Activated CD4-positive, alpha-beta T cell treated with anti-CD3 and anti-CD28 coated beads, Interleukin-2, Interleukin-6, amounts not matched to agents 100 ng/mL and 50 ng/mL, durations not matched to agents 16 hours and 8 hours (primary cell): ENCODE measurements at regions not wholly inside any gene's neighbourhood (a gene's known extent, or its start where the extent isn't known, plus 50 kb on each side); places are given as distances from the start of the nearest gene placed in this dataset.
"Not testable (repeated sequence)": the region's sequence is repeated elsewhere in the genome, so short reads cannot be mapped to it uniquely, and the experiment has no call there.

Experiments used
- DNase-seq: peaks from one replicate; pipeline ENCODE4 v3.0.0-alpha.2; 2020

GRCh38 chr9:106119176-106119575 lies 424.8 kb downstream of the TMEM38B start:
- no peak for DNase-seq

GRCh38 chr9:106120071-106120470 lies 425.7 kb downstream of the TMEM38B start:
- no peak for DNase-seq

GRCh38 chr9:106127776-106128175 lies 433.4 kb downstream of the TMEM38B start:
- no peak for DNase-seq

GRCh38 chr9:106130374-106130773 lies 436.0 kb downstream of the TMEM38B start:
- no peak for DNase-seq

- no peak for DNase-seq
These were observed 449.4 kb downstream of the TMEM38B start for GRCh38 chr9:106143781-106144180.

- no peak for DNase-seq
These were observed 451.9 kb downstream of the TMEM38B start for GRCh38 chr9:106146066-106146840.

- DNase-seq = no peak
These were observed 452.5 kb downstream of the TMEM38B start for GRCh38 chr9:106146886-106147285.

- no peak for DNase-seq
These were observed 455.6 kb downstream of the TMEM38B start for GRCh38 chr9:106149956-106150355.

GRCh38 chr9:106156465-106156864 lies 462.1 kb downstream of the TMEM38B start:
- no peak for DNase-seq

- DNase-seq = no peak
These were observed 477.9 kb downstream of the TMEM38B start for GRCh38 chr9:106172265-106172664.

GRCh38 chr9:106174346-106174745 lies 480.0 kb downstream of the TMEM38B start:
- no peak for DNase-seq

GRCh38 chr9:106177216-106177615 lies 482.9 kb downstream of the TMEM38B start:
- no peak for DNase-seq

GRCh38 chr9:106179191-106179590 lies 484.9 kb downstream of the TMEM38B start:
- no peak for DNase-seq

- DNase-seq = not testable (repeated sequence)
These were observed 509.6 kb downstream of the TMEM38B start for GRCh38 chr9:106203815-106204516.

- no peak for DNase-seq
These were observed 513.0 kb downstream of the TMEM38B start for GRCh38 chr9:106207298-106207697.

- DNase-seq = peak; percentile 6
These were observed 524.1 kb downstream of the TMEM38B start for GRCh38 chr9:106218427-106218826.

GRCh38 chr9:106218854-106219253 lies 524.5 kb downstream of the TMEM38B start:
- DNase-seq = peak; percentile 1

GRCh38 chr9:106220415-106220814 lies 526.1 kb downstream of the TMEM38B start:
- DNase-seq = no peak

- DNase-seq = no peak
These were observed 534.5 kb downstream of the TMEM38B start for GRCh38 chr9:106228861-106229260.

GRCh38 chr9:106233116-106233515 lies 538.8 kb downstream of the TMEM38B start:
- no peak for DNase-seq

GRCh38 chr9:106260908-106261307 lies 566.6 kb downstream of the TMEM38B start:
- DNase-seq = not testable (repeated sequence)

GRCh38 chr9:106277966-106278365 lies 583.6 kb downstream of the TMEM38B start:
- DNase-seq = no peak

GRCh38 chr9:106283769-106284168 lies 579.2 kb upstream of the ZNF462 start:
- no peak for DNase-seq

GRCh38 chr9:106284296-106284695 lies 578.7 kb upstream of the ZNF462 start:
- DNase-seq = no peak
